Inferior parietal cortex (tissue), 1 donor: ENCODE measurements at regions not wholly inside any gene's neighbourhood (a gene's known extent, or its start where the extent isn't known, plus 50 kb on each side); places are given as distances from the start of the nearest gene placed in this dataset.
"Not testable (repeated sequence)": the region's sequence is repeated elsewhere in the genome, so short reads cannot be mapped to it uniquely, and the experiment has no call there.

ENCODE experiments used
- DNase-seq: peaks from one replicate; pipeline ENCODE4 v3.0.0-alpha.2; 2016; ENCODE audit errors: extremely low spot score

DNA sequence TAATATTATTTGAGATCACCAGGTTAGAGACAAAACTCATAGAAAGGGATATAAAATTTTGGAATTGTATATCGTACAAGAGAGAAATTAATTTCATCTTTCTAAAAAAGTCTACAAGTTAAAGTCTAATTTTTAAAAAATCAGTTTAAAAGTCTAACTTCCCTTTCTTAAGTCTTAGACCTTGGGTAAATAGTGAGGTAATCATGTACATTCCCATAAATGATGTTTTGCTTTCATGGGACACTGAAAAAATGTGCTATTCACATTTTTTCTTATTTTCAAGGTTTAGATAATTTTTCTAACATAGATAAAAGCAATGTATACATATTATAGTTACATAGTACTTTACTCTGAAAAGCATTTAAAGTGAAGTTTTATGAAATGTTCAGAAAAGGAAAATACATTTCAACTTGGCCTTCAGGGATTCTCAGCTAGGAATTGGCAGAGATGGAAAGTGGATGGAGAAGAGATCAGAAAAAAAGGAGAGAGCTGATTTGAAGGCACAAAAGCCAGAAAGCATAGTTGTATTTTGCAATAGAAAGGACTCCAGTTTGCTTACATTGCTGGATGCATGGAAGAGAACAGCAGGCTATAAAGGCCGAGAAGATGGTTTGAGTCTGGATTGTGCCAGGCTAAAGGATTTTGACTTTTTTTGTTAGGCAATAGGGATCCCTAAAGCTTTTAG lies 194.0 kb downstream of the CASP12 start:
- DNase-seq, result no peak

DNA sequence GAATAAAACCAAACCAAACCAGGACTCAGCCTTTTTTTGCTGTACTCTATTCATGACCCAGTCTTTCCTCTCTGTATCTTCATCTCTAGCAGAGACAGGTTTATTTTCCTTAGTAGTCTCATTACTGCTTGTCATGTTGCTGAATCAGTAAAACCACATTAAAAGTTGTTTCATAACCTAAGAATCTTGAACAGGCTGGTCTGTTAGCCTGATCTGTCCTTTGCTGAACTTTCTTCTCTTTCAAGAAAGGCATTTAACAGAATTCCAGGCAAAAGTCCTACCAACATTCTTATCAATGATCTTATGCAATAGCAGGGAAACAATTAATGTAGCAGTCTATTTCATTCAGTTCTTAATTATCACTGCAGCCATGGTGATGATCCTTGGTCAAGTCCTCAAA lies 197.7 kb downstream of the CASP12 start:
- no peak for DNase-seq

DNA sequence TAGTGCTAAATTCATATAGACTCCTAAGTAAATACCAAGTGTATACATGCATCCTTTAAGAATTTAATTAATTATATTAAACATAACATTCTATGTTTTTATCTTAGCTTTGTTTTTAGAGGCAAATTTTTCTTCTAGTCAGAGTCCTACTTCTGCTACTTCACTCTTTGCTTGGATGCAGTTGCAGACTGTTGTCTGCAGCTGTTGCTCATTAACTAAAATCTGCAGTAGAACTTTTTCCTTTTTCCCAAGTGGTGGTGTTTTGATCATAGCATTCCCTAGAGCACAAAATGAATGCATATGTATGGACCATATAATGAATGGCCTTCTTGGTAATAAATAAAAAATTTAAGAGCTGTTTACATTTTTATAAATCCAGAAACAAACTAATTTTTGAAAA lies 198.3 kb downstream of the CASP12 start:
- no peak for DNase-seq

DNA sequence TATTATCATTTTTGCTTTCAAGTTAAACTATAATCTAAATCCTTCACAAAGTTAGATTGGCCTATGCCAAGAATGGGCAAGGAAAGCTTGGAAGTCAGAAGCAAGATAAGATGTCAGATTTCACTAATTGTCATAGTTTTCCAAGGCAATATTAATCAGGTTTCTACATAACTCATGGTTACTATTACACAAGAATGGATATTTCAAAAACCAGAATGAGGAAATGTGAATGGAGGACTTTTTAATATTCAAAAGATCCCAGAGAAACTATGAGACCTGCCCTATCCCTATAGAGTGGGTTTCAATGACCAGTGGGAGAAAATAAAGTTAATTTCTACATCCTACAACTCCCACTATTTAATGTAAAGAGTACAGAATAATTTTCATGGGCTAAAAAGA lies 203.2 kb downstream of the CASP12 start:
- no peak for DNase-seq

DNA sequence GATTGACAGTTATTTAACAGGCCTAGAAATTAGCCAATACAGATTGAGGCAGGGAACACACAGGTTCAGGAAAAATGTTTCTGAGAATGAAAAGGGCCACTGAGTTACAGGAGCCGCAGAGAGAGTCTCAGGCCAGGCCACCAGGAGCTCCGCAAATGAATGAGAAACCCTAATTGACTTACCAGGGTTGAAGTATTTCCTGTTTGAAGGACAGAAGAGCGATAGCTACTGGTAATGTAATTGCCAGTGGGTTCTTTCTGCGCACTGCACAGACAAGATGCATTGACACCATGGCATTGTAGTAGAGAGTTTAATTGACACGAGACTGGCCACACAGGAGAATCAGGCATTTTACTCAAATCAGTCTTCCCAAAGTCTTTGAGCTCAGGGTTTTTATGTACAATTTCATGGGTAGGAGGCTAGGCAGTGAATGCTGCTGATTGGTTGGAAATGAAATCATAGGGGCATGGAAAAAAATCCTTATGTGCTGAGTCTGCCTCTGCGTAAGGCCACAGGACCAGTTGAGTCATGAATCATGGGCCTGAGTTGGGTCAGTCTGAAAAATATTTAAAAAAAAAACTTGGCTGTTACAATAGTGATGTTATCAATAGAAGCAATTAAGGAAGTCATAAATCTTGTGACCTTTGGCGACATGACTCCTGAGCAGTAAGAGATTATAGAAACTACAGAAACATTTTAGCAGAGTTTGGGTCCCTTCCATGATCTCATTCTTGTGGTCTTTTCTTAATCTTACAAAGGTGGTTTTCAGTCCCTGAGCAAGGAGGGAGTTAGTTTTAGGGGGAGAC lies 203.8 kb downstream of the CASP12 start:
- DNase-seq, result no peak

DNA sequence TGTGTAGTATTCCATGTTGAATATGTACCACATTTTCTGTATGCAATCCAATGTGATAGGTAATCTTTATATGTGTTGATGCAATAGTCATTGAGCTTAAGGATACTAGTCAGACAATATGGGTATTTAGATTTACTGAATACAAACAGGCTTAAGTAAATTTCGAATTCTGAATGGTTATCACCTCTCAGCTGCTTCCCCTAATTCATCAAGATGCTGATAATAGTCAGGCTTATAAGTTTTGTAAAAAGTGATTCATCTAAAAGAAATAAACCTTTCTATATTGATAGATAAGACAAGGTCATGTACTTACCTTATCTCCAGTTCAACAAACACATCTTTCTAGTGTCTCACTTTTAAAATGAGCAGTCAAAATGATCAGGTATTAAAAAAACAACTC lies 205.5 kb downstream of the CASP12 start:
- DNase-seq, result no peak

DNA sequence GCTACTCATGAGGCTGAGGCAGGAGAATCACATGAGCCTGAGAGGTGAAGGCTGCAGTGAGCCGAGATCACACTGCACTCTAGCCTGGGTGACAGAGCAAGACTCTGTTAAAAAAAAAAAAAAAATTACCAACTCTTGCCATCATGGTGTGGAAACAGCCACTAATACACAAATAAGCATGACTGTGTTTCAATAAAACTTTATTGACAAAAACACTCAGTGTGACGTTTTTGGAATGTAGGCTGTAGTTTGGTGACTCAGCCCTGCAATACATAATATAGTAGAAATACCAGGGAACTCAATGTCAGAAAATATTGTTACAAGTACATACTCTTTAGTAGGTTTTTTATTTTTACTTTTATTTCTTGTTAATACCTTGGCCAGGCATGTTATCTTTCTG lies 207.1 kb downstream of the CASP12 start:
- no peak for DNase-seq

DNA sequence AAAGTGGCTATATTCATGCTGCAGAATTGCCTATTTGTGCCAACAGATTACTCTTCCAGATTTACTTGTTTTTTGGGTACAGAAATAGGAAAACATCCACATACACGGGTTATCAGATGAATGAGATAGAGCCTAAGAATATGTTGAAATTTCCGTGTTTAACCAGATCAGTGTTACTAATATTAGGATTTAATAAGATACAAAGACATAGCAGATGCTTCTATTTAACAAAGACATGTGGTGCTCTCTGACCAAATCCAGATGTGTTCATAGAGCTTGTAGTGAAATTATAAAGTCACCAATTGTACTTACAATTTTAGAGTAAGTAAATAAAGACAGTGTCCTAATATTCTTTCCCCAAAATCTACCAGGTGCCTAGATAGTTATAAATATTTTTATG lies 208.0 kb downstream of the CASP12 start:
- DNase-seq, result no peak

DNA sequence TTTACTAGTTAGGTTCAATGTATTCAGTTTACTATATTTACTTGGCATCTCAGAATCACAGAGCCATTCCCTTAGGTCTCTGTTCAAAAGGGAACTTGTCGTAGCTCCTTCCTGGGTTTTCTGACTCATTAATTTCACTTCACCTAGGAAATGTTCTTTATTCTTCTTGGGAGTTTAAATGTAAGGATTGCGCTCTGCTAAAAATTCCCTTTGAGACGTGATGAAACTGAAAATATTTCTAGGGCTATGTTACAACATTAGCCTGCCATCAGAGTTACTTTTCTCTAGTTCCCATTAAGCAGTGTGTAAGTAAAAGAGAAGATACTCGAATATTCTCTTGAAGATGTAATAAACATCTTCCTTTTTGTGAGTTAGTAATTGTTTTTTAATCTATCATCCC lies 209.5 kb downstream of the CASP12 start:
- no peak for DNase-seq

DNA sequence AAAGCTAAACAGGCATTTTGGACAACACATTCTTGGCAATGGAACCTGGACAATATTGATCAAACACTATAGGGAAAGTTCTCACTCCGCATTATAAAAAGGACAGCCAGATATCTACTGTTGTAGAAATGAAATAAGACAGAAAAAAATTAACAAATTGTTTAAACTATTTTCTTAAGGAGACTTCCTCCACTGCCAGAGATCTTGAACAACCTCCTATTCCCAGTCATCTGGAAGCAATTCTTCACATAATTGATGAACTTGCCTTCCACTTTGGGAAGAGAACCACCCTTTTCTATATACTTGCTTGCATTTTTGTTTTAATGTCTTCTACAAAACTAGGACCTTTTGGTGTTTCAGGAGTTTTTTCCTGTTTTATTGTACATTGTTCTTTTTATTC lies 216.1 kb downstream of the CASP12 start:
- DNase-seq, result no peak

DNA sequence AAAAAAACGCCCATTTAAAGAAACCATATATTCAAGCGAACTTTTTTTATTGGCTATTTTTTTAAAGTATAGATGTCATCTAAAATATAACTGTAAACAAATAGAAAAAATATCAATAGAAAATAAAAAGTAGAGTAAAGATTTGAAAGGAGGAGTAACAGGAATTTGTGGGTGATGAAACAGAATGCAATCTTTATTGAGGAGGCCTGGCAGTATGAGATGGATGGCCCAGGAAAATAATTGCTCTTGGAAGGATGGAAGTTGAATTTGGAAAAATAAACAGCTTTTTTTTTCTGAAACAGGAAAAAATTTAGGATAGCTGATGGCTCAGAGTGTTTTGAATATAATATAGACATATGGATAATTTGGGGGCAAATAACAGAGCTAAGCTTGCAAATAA lies 219.0 kb downstream of the CASP12 start:
- DNase-seq, result no peak

DNA sequence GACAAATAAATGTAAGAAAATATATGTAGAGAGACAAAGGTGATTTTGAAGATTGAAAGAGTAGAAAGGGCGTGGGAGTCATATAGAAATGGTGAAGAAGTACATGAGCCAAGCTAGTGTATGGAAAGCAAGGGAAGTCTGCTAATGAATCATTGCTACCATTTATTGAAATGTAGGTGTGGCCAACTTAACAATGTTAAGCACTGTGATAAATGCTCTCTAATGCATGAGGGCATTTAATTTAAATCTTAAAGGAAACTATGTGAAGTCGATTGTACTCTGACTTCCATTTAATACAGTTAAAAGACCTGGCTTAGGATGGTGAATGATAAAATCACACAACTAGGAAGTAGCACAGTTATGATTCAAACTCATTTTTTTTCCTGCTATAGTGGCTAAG lies 219.9 kb downstream of the CASP12 start:
- DNase-seq, result no peak

DNA sequence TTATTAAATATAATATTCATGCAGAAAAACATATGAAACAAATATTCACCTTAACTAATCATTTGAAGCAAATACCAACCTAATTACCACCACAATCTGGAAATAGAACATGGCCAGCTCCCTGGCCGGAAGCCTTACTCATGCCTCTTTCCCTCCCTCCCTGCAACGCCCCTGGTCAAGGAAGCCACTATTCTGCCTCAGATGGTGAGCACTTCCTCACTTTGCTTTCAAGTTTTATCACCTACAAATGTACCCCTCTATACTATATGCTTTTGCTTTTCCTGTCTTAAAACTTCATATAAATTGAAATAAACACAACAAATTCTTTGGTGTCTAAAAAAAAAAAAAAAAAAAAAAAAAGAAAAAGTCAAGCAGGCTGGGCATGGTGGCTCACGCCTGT lies 221.2 kb downstream of the CASP12 start:
- DNase-seq, result not testable (repeated sequence)

DNA sequence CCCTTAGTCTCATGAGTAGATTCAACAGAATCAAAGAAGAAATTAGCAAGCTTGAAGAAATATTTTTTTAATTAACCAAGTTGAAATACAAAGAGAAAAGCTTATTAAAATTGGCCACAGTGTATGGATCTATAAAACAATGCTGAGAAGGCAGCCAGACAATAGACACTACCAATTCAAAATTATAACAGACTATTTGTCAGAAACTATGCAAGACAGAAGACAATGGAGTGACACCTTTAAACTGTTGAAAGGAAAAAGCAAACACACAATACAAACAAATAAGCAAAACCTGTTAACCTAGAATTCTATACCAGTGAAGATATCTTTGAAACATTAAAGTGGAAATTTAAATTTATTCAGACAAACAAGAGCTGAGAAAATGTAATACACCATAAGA lies 225.4 kb downstream of the CASP12 start:
- DNase-seq, result no peak

DNA sequence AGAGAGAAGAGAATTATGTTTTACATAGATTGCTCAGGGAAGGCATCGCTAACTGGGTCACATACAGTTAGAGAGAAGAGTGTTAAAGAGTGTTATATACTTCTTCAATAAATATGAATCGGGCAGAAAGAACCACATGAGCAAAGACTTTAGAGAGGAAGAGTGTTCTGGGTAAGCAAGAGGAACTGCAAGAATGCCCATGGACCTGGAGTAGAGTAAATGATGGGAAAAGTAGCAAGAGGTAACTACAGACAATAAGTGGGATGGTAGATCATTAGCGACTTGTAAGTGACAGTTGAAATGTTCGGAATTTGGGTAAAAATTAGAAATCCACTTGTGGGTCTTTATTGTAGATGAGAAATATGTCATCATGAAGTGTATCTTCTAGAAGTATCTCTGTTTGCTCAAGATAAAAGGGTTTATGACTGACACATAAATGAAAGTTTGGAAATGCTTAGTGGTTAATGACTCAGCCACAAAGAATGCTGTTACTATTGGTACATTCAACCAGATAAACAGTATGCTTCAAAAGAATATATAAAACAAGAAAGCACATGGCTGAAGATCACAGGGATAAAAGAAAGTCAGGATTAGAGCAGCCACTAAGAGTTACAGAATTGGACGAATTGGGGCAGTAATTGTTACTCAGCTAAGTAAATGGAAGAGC lies 229.3 kb downstream of the CASP12 start:
- no peak for DNase-seq

DNA sequence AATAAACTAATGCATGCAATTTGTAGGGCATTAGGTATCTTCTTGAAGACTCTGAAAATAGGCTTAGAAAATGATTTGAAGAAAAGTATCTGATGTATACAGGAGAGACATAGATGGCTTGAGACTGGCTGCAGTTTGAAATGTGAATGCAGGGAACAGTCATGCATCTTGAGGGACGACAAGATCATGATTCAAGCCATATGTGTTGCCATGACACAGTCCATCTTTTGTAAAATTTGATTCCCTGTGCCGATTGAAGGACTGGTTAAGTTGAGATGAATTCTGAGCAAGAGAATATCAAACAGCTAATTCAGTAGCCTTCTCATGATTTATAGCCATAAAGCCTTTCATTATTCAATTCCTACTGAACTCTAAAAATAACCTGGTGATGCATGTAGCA lies 231.6 kb downstream of the CASP12 start:
- no peak for DNase-seq

DNA sequence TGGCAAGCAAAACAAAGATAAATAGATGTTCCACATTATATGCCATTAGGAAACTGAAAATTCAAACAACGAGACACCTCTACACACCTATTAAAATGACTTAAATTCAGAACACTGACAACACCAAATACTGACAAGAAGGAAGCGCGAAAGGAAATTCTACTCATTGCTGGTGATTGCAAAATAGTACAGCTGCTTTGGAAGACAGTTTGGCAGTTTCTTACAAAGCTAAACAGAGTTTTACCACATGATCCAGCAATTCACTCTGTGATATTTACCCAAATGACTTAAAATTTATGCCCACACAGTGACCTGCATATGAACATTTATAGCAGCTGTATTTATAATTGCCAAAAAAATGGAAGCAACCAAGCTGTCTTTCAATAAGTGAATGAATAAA lies 232.6 kb downstream of the CASP12 start:
- DNase-seq, result no peak

DNA sequence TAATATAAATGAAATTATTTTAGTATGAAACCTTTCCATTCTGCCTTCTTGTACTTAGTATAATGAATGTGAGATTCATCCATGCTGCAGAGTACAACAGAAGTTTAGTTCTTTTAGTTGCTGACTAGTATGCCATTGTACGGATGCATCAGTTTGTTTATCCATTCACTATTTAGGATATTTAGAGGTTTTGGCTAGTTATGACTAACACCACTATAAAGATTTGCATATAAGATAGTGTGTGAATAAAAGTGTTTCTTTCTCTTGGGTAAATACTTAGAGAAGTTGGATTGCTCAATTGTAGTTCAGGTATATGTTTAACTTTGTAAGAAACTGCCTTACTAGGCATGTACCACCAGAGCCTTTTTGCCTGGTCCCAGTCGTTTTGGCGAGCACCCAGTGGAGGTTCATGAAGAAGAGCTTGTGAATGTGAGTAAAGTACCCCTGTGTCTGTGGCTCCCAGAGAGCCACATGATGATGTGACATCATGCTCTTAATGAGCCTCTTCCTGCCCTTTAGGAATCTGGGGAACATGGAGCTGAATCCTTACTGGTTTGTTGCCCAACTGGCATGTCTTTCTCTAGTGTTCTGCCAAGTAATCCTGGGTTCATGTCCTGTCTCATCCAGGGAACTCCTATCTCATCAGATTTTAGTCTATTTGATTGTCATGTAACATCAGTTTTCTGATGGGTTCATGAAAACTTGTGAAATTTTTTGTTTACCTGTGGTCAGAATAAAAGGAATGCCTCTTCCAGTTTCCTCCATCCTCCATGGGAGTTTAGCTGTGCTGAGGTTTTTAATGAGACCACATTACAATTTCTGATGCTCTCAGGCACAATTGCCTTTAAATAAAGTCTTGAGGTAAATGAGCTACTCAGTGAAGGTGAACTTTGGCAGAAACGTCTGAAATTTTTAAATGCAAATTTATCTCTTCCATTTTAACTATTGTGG lies 234.8 kb downstream of the CASP12 start:
- DNase-seq, result no peak

DNA sequence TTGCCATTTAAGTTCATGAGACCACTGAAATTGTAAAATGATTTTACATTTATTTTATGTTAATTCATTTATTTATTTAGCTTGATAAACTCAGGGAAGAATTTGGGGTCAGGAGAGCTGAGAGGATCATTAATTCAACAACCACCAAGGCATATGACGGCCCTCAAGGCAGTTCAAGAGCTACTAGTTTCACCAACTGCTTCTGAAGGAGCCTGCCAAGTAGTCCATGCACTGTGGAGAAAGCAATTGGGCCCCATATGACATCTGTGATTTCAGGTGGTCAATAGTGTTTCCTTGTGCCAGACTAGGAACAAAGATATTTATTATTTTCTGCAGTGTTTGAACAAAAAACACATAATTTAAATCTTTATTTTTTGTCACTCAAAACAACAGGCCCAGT lies 236.4 kb downstream of the CASP12 start:
- no peak for DNase-seq

DNA sequence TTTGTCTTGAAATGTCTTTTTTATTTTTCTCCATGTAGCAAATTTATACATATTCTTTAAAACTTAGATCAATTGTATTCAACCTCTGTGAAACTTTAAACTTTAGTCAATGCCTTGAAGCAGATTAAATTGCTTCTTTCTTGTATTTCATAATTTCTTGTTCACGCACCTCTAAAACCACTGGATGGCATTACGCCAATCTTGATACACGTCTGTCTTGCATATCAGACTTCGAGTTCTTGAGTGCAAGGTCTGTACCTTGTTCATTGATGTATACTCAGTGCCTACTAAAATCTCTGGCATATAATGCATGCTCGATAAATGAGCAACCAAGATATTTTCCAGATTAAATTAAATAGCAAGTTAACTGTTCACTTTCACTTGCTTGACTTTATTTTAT lies 236.8 kb downstream of the CASP12 start:
- no peak for DNase-seq

DNA sequence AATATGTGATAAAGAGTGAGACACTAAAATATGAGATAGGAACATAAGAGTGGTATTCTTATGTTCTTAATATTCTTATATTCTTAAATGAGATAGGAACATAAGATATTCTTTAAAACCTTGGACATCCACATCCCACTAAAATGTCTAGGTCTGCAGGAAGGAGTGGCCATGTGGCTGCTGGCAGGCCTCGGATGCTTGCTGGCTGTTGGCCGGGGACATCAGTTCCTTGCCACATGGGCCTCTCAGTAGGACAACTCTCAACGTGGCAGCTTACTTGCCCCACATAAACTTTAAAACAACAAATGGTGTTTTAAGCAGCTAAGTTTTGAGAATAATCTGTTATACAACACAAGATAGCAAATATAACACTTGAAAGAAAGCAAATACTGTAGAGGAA lies 240.1 kb downstream of the CASP12 start:
- no peak for DNase-seq

DNA sequence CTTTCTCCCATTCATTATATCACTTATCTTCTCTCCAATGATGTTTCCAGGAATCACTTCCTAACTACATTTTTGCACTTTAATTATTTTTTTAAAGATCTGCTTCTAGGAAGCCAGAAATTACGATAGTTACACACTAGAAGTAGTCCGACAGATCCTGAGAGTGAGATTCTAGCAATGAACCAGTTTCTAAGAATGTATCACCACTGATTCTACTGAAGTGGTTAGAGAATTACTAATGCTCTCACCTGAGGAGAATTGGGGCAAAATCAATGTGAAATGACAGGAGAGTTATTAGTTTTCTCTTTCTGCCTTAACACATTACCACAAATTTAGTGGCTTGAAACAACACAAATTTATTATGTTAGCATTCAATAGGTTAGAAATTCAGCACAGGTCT lies 241.2 kb downstream of the CASP12 start:
- DNase-seq, result no peak
